AG04449 (cell line): ENCODE measurements at regions not wholly inside any gene's neighbourhood (a gene's known extent, or its start where the extent isn't known, plus 50 kb on each side); places are given as distances from the start of the nearest gene placed in this dataset.

Source experiments
- CTCF ChIA-PET: fragments of 350-600 bp; formaldehyde crosslinking; extraction: SDS; loops from one replicate; lab custom pipeline; 2021; ENCODE audit warnings: antibody characterized with exemption; lab: Yijun Ruan, JAX
- POLR2A ChIA-PET: fragments of 400-600, 350-600 bp; formaldehyde crosslinking; extraction: SDS; loops from one replicate; lab custom pipeline; 2020; ENCODE audit warnings: antibody characterized with exemption, inconsistent platforms; lab: Yijun Ruan, JAX
- DNase-seq: peaks from one replicate; pipeline ENCODE4 v3.0.0-alpha.2; 2010; ENCODE audit warnings: low read depth, low spot score
- H3K4me3 ChIP-seq: 2 replicates; pipeline ENCODE4 v1.5.1; 2011; ENCODE audit warnings: low read depth, mild to moderate bottlenecking, control low read depth, low read length
- CTCF ChIP-seq: IDR thresholded peaks from one replicate; pipeline ENCODE4 v1.5.1; 2011; ENCODE audit warnings: mild to moderate bottlenecking, moderate library complexity, low read length, control low read depth, inconsistent platforms; ENCODE audit not compliant: insufficient read depth; ENCODE audit errors: missing control alignments

DNA sequence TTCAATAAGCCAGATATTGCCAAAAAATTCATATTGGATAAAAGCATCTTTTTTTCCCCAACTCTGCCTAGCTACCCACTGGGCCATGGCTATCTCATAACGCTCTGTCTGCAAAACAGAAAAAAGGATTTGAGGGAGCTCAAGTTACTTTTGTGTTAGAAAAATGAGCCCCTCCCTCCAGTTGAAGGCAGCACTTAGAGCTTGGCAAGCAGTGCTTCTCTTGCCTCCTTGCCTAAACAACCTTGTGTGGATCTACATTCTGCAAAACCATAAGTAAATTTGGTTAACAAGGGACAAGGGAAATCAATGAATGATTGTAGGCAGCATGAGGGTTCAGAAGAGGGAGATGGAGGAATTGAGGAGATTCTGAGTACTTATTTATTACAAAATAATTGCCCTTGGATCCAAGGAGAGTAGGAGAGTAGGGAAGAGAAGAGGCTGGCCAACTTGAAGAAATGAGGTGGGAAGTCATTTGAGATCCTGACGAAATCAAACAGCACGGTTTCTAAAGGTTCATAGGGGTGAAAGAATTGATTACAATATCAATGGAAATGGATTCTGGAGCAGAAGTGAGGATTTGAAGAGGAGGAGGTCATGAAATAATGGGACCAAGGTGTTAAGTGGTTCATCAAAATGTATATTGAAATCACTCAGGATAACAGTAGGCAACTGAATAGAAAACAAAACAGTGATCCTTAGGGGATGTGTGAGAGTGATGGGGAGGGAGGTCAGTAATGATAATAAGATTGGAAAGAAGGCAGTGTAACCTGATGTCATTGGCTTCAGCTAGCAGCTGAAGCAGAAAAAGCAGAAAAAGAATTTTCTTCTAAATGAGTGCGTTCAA lies 434.8 kb upstream of the IGFBP7 start:
- TF ChIP-seq CTCF: no peak
- ChIA-PET POLR2A (no interaction called here), CTCF (no interaction called here)
- H3K4me3 ChIP-seq: no peak overlapping the region
- DNase-seq: no peak

DNA sequence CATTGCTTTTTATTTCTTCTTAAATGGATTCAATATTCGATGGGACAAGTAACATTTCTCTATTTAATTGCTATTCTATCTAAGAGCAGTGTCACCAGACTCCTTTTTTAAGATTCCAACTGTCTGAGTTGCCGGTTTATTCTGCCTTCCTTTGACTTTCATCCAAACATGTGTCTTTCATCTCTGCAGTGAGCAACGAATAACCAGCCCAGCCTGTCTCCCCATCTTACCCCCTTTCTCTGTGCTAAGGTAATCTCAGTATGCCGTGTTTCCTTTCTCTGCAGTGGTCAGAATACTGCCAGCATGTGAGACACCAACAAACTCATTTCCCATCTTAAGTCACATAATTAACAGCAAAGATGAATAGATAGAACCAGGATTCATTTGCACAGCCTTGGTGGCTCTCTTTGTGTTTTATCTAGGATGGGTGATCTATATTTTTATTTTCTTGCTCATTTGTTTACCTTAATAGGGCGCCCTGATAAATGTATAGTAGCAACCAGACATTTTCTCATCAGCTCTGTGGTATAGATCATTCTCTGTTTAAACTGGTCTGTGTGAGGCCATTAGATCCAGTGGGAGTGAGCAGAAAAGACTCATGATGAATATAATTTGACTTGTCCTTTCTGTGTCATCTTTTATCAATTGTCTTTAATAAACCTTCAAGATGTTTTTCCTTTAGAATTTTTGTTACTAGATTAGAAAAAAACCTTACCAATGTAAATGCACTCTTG lies 394.8 kb upstream of the IGFBP7 start:
- no peak for DNase-seq
- ChIA-PET CTCF (no interaction called here), POLR2A (no interaction called here)
- H3K4me3 ChIP-seq: no peak overlapping the region
- TF ChIP-seq CTCF: no peak

GRCh38 chr4:57504139-57504538 lies 394.0 kb upstream of the IGFBP7 start:
- H3K4me3 ChIP-seq: no peak overlapping the region
- no peak for TF ChIP-seq CTCF
- ChIA-PET POLR2A (no interaction called here), CTCF (no interaction called here)
- no peak for DNase-seq

DNA sequence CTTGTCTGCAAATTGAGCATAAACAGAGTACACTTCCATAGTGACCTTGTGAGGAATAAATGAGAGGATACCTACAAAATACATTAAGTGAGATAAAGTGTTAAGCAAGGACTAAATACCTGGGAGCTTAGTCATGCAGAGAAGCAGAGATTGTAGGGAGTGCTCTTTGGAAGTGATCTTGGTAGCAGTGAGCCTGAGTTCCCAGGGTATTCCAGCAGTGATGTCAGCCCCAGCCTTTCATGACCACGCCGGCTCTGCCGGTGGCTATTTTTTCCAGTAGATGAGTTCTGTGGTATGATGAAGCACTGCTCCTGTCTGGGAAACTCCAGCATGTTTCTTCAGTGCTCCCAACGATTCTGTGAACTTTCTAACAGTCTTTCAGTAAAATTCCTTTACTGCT lies 391.5 kb upstream of the IGFBP7 start:
- CTCF ChIA-PET: no interaction called here

GRCh38 chr4:57499786-57500185 lies 389.6 kb upstream of the IGFBP7 start:
- no peak for TF ChIP-seq CTCF
- H3K4me3 ChIP-seq: no peak overlapping the region
- ChIA-PET CTCF (no interaction called here), POLR2A (no interaction called here)
- DNase-seq: no peak

More for the DNA sequence above, 391.5 kb upstream of the IGFBP7 start:
- TF ChIP-seq CTCF: no peak
- DNase-seq: peak; percentile 3
- POLR2A ChIA-PET: no interaction called here
- no peak overlapping the region for H3K4me3 ChIP-seq

DNA sequence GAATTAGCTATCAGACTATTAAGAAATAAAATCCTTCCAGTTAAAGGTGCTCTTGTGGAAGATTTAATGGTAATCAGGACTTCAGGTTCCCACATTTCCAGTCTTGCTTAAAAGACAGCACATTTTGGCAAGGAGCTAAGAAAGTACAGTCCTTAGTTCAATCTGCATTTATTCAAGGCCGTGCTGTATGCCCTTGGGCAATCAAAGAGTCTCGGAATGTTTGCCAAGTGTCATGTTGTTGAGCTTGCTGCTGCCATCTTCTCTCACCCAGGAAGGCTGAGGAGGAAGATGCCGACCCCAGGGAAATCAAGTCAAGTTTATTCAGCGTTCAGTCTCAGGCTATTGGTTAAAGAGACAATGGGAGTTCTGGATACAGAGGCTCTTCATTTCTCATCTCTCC lies 388.1 kb upstream of the IGFBP7 start:
- no peak for TF ChIP-seq CTCF
- H3K4me3 ChIP-seq: no peak overlapping the region
- POLR2A ChIA-PET: no interaction called here
- CTCF ChIA-PET: interaction anchor here (1.0 kb wide), 1 partner anchor 11 kb away, joined by 3 read pairs; no protein-coding TSS in a partner anchor
- DNase-seq: no peak
